ENCODE measurements at regions not wholly inside any gene's neighbourhood (a gene's known extent, or its start where the extent isn't known, plus 50 kb on each side); places are given as distances from the start of the nearest gene placed in this dataset.
"Not testable (repeated sequence)": the region's sequence is repeated elsewhere in the genome, so short reads cannot be mapped to it uniquely, and the experiment has no call there.

GRCh38 chr4:8941492-8941805, 69.8 kb upstream of the HMX1 start:
- not testable (repeated sequence) for TF ChIP-seq CTCF (conservative IDR thresholded peaks at IDR 0.05; ENCODE audit: low read depth, low read length); RFX5 (IDR thresholded peaks at IDR 0.05; ENCODE audit: low read depth, low read length); FOS (IDR thresholded peaks at IDR 0.05; ENCODE audit: low read depth, low read length); POLR2A (IDR thresholded peaks at IDR 0.05; ENCODE audit: low read depth, low read length); CEBPB (IDR thresholded peaks at IDR 0.05; ENCODE audit: low read depth, low read length); USF2 (IDR thresholded peaks at IDR 0.05; ENCODE audit: low read depth, low read length); MAFK (IDR thresholded peaks at IDR 0.05; ENCODE audit: low read depth, low read length); RCOR1 (IDR thresholded peaks at IDR 0.05; ENCODE audit: insufficient replicate concordance, low read length); ELK1 (IDR thresholded peaks at IDR 0.05; ENCODE audit: borderline replicate concordance, low read depth, low read length); RAD21 (IDR thresholded peaks at IDR 0.05; ENCODE audit: low read length); MAZ (IDR thresholded peaks at IDR 0.05; ENCODE audit: borderline replicate concordance, low read depth, low read length)

All from IMR-90 (cell line).